Endothelial cell of umbilical vein (primary cell): ENCODE measurements at regions not wholly inside any gene's neighbourhood (a gene's known extent, or its start where the extent isn't known, plus 50 kb on each side); places are given as distances from the start of the nearest gene placed in this dataset.

Source experiments
- BruUV-seq: library from RNA; stranded (reverse); fragments of 400-500 nt; replicated peaks from 2 replicates; lab custom pipeline; 2021; lab: Mats Ljungman, UMichigan
- CTCF ChIA-PET: fragments of 300-600, 350-600 bp; sonication (Branson Sonifier 250); formaldehyde crosslinking; loops from one replicate; lab custom pipeline; 2021; ENCODE audit warnings: antibody characterized with exemption, inconsistent platforms; lab: Charles Lee
- POLR2A ChIA-PET: fragments of 300-600, 350-600 bp; sonication (Branson Sonifier 250); formaldehyde crosslinking; loops from one replicate; lab custom pipeline; 2021; ENCODE audit warnings: antibody characterized with exemption, inconsistent platforms; lab: Charles Lee
- DNase-seq: peaks from one replicate; pipeline ENCODE4 v3.0.0-alpha.2; 2011; ENCODE audit warnings: low read depth, low spot score
- FAIRE-seq: peaks from 2 replicates; lab custom pipeline; 2011; peaks lifted over from hg19 to GRCh38; lab: Jason Lieb, UNC
- H2AFZ ChIP-seq: 2 replicates; pipeline ENCODE4 v1.6.0; 2012; ENCODE audit warnings: low read depth, low read length, control low read depth, inconsistent platforms
- H3K27ac ChIP-seq: 2 replicates; pipeline ENCODE4 v1.5.1; 2011; ENCODE audit warnings: low read depth, mild to moderate bottlenecking, control low read depth, low read length, moderate library complexity; ENCODE audit not compliant: insufficient read depth
- H3K27me3 ChIP-seq, 2 experiments: 2 replicates each; pipeline versions ENCODE4 v1.6.0 to v1.6.1; 2011; ENCODE audit warnings: low read length in 2 of 2, mixed read lengths in 1 of 2; ENCODE audit not compliant: control insufficient read depth in 2 of 2, insufficient read depth in 2 of 2
- H3K36me3 ChIP-seq, 2 experiments: 2 replicates in 1 of 2; 3 replicates in 1 of 2; pipeline ENCODE4 v1.5.1; 2011; ENCODE audit warnings: low read length in 2 of 2, mild to moderate bottlenecking in 1 of 2, moderate library complexity in 1 of 2; ENCODE audit not compliant: control insufficient read depth in 2 of 2, insufficient read depth in 2 of 2; ENCODE audit errors: extremely low read depth in 1 of 2
- H3K4me1 ChIP-seq: 3 replicates; pipeline ENCODE4 v1.5.1; 2011; ENCODE audit warnings: mild to moderate bottlenecking, low read length; ENCODE audit not compliant: control insufficient read depth, insufficient read depth; ENCODE audit errors: extremely low read depth
- H3K4me2 ChIP-seq: 2 replicates; pipeline ENCODE4 v1.6.1; 2011; ENCODE audit warnings: low read length, control low read depth, mixed read lengths; ENCODE audit not compliant: insufficient read depth
- H3K4me3 ChIP-seq, 3 experiments: fragments of 200-600 bp in 1 of 3; sonication (generic), shearing (Covaris generic) in 1 of 3; replicated peaks in 1 of 3; 2 replicates each; pipeline ENCODE4 v1.5.1; 2011 to 2016; ENCODE audit warnings: control low read depth in 3 of 3, low read length in 3 of 3, mild to moderate bottlenecking in 2 of 3, inconsistent platforms in 1 of 3, low read depth in 1 of 3, moderate library complexity in 1 of 3; ENCODE audit not compliant: insufficient read depth in 1 of 3
- H3K79me2 ChIP-seq: 2 replicates; pipeline ENCODE4 v1.6.0; 2012; ENCODE audit warnings: low read length, inconsistent platforms; ENCODE audit not compliant: control insufficient read depth, insufficient read depth
- H3K9ac ChIP-seq: replicated peaks from 2 replicates; pipeline ENCODE3; 2011; ENCODE audit warnings: low read length, control low read depth; ENCODE audit not compliant: insufficient read depth; ENCODE audit errors: extremely low read depth
- H3K9me1 ChIP-seq: replicated peaks from 3 replicates; pipeline ENCODE4 v1.6.0; 2011; ENCODE audit warnings: mild to moderate bottlenecking, low read length; ENCODE audit not compliant: control insufficient read depth, insufficient read depth; ENCODE audit errors: extremely low read depth
- H3K9me3 ChIP-seq: replicated peaks from 2 replicates; pipeline ENCODE4 v1.5.1; 2012; ENCODE audit warnings: low read length, inconsistent platforms; ENCODE audit not compliant: control insufficient read depth, insufficient read depth
- H4K20me1 ChIP-seq: replicated peaks from 2 replicates; pipeline ENCODE3; 2011; ENCODE audit warnings: mild to moderate bottlenecking, low read length; ENCODE audit not compliant: control insufficient read depth, insufficient read depth; ENCODE audit errors: extremely low read depth
- EZH2 ChIP-seq: IDR thresholded peaks from 2 replicates; pipeline ENCODE4 v1.6.1; 2012; ENCODE audit warnings: borderline replicate concordance, low read depth, mild to moderate bottlenecking, moderate library complexity, low read length, inconsistent platforms; ENCODE audit not compliant: severe bottlenecking
- FOS ChIP-seq: IDR thresholded peaks from 2 replicates; pipeline ENCODE4 v1.6.1; 2011; ENCODE audit warnings: mild to moderate bottlenecking, low read length, moderate library complexity, borderline replicate concordance; ENCODE audit not compliant: insufficient read depth
- GATA2 ChIP-seq: IDR thresholded peaks from 2 replicates; pipeline ENCODE4 v1.7.0; 2011; ENCODE audit warnings: low read depth, mild to moderate bottlenecking, moderate library complexity, mixed read lengths, low read length; ENCODE audit not compliant: insufficient read length, insufficient read depth
- POLR2AphosphoS5 ChIP-seq: IDR thresholded peaks from 2 replicates; pipeline ENCODE4 v1.6.1; 2012; ENCODE audit warnings: low read depth, mild to moderate bottlenecking, control low read depth, low read length, moderate library complexity; ENCODE audit not compliant: insufficient read depth
- dilution Hi-C: fragments of 300-500 bp; cut with MboI; formaldehyde crosslinking; loops from one replicate; pipeline ENCODE4 v1.15.0; 2019; ENCODE audit warnings: low sequenced_read_pairs; ENCODE audit not compliant: extremely low pct_ligation_motif_present
- intact Hi-C: fragments of 100-400 bp; cut with micrococcal nuclease; formaldehyde crosslinking; loops from one replicate; pipeline ENCODE4 v1.10.0; 2022

GRCh38 chr13:46484561-46484960 is 68.4 kb upstream of the LRCH1 start:
- Histone ChIP-seq H2AFZ (no peak overlapping the region), H3K79me2 (no peaks in the 10 kb centered on the region), H3K9ac (no peak overlapping the region), H4K20me1 (no peaks in the 10 kb centered on the region), H3K9me1 (no peaks in the 10 kb centered on the region), H3K4me1 (no peaks in the 10 kb centered on the region), H3K9me3 (no peaks in the 10 kb centered on the region), H3K4me2 (no peak overlapping the region), H3K27me3 (peaks cover 0 to 3% of the 10 kb centered on the region in 2 experiments), H3K36me3 (no peaks in the 10 kb centered on the region), H3K27ac (no peak overlapping the region), H3K4me3 (no peak overlapping the region)
- DNase-seq: no peak
- CTCF ChIA-PET: interaction anchor here (0.8 kb wide), 2 partner anchors 55 to 189 kb away, joined by 3 read pairs; no protein-coding TSS in a partner anchor
- intact Hi-C loops: no loop called here
- no peak for FAIRE-seq
- no TSS peak for BruUV-seq
- TF ChIP-seq POLR2AphosphoS5: no peak
- no peak for TF ChIP-seq EZH2
- no peak for TF ChIP-seq FOS
- POLR2A ChIA-PET: no interaction called here
- dilution Hi-C loops: no loop called here

GRCh38 chr13:46481166-46481565 is 71.8 kb upstream of the LRCH1 start:
- Histone ChIP-seq H3K9ac (no peak overlapping the region), H3K79me2 (no peaks in the 10 kb centered on the region), H3K9me3 (no peaks in the 10 kb centered on the region), H4K20me1 (no peaks in the 10 kb centered on the region), H3K27ac (no peak overlapping the region), H3K4me3 (no peak overlapping the region), H2AFZ (no peak overlapping the region), H3K27me3 (no peaks in the 10 kb centered on the region), H3K4me2 (no peak overlapping the region), H3K9me1 (no peaks in the 10 kb centered on the region), H3K36me3 (no peaks in the 10 kb centered on the region), H3K4me1 (no peaks in the 10 kb centered on the region)
- TF ChIP-seq FOS: no peak
- TF ChIP-seq GATA2: no peak
- no peak for TF ChIP-seq POLR2AphosphoS5
- no peak for FAIRE-seq
- ChIA-PET POLR2A (no interaction called here), CTCF (no interaction called here)
- dilution Hi-C loops (no loop called here), intact Hi-C loops (no loop called here)
- BruUV-seq: no TSS peak
- no peak for DNase-seq
